SK-N-MC (cell line): ENCODE measurements at regions not wholly inside any gene's neighbourhood (a gene's known extent, or its start where the extent isn't known, plus 50 kb on each side); places are given as distances from the start of the nearest gene placed in this dataset.

ENCODE experiments used
- EZH2 ChIP-seq: fragments of 200-600 bp; sonication (generic); IDR thresholded peaks from one replicate; pipeline ENCODE4 v1.6.1; 2017; ENCODE audit warnings: antibody characterized with exemption
- FOXP2 ChIP-seq: optimal IDR thresholded peaks from 2 replicates; pipeline ENCODE3; 2011; ENCODE audit warnings: mild to moderate bottlenecking, moderate library complexity; ENCODE audit not compliant: insufficient read depth; ENCODE audit errors: extremely low read length, control extremely low read depth
- POLR2AphosphoS5 ChIP-seq: IDR thresholded peaks from 2 replicates; pipeline ENCODE4 v1.6.1; 2012; ENCODE audit warnings: mild to moderate bottlenecking, low read depth, low read length, borderline replicate concordance

- TF ChIP-seq POLR2AphosphoS5 (no peak), EZH2 (no peak), FOXP2 (no peak)
These were observed 68.5 kb upstream of the BLCAP start for GRCh38 chr20:37596168-37596567.
